Endothelial cell (in vitro differentiated cells): ENCODE measurements at regions not wholly inside any gene's neighbourhood (a gene's known extent, or its start where the extent isn't known, plus 50 kb on each side); places are given as distances from the start of the nearest gene placed in this dataset.

Experiments
- DNase-seq: peaks from one replicate; pipeline ENCODE4 v3.0.0; 2021; ENCODE audit warnings: low spot score
- H3K27ac Mint-ChIP-seq: one replicate; pipeline ENCODE4 v1.8.0; 2021; ENCODE audit warnings: mixed read lengths, inconsistent platforms; ENCODE audit not compliant: unreplicated experiment
- H3K27me3 Mint-ChIP-seq: one replicate; pipeline ENCODE4 v1.8.0; 2021; ENCODE audit warnings: mild to moderate bottlenecking, moderate library complexity, mixed read lengths, inconsistent platforms; ENCODE audit not compliant: unreplicated experiment
- H3K36me3 Mint-ChIP-seq: one replicate; pipeline ENCODE4 v1.8.0; 2021; ENCODE audit warnings: mild to moderate bottlenecking, low read depth, mixed read lengths, inconsistent platforms; ENCODE audit not compliant: unreplicated experiment
- H3K4me1 Mint-ChIP-seq: one replicate; pipeline ENCODE4 v1.8.0; 2021; ENCODE audit warnings: mild to moderate bottlenecking, mixed read lengths, inconsistent platforms; ENCODE audit not compliant: unreplicated experiment
- H3K4me3 Mint-ChIP-seq: one replicate; pipeline ENCODE4 v1.8.0; 2021; ENCODE audit warnings: mild to moderate bottlenecking, mixed read lengths, inconsistent platforms; ENCODE audit not compliant: unreplicated experiment
- H3K9me3 Mint-ChIP-seq: one replicate; pipeline ENCODE4 v1.8.0; 2021; ENCODE audit warnings: mixed read lengths, inconsistent platforms; ENCODE audit not compliant: unreplicated experiment
- TF ChIP-seq, protein P1 (sequence below): fragments of 200-600 bp; sonication (generic); IDR thresholded peaks from one replicate; pipeline ENCODE4 v1.5.0; 2021; ENCODE audit warnings: antibody characterized with exemption; ENCODE audit not compliant: unreplicated experiment

DNA sequence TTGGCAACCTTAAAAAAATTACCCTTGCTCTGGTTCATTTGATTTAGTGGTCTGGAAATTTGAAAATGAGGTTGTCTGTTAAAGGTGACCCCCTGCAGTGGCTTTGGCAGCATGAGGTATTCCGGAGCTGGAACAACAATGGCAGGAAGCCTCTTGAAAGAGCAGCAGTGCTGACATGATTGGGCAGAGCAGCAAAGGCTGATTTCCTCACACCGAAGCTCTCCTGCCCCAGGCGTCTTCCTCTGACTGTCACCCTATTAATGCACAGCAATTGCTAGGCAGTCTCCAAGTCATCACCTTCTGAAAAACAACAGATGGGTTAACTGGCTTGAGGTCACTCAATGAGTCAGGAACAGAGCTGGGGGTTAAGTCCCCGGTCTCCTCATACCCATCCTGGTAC lies 241.8 kb upstream of the MMS22L start:
- Mint-ChIP-seq H3K9me3 (no peaks in the 10 kb centered on the region), H3K36me3 (no peaks in the 10 kb centered on the region), H3K27me3 (no peaks in the 10 kb centered on the region), H3K4me3 (no peak overlapping the region), H3K27ac (peak overlapping the region; percentile 89), H3K4me1 (peaks cover 22% of the 10 kb centered on the region)
- TF ChIP-seq, protein P1, sequence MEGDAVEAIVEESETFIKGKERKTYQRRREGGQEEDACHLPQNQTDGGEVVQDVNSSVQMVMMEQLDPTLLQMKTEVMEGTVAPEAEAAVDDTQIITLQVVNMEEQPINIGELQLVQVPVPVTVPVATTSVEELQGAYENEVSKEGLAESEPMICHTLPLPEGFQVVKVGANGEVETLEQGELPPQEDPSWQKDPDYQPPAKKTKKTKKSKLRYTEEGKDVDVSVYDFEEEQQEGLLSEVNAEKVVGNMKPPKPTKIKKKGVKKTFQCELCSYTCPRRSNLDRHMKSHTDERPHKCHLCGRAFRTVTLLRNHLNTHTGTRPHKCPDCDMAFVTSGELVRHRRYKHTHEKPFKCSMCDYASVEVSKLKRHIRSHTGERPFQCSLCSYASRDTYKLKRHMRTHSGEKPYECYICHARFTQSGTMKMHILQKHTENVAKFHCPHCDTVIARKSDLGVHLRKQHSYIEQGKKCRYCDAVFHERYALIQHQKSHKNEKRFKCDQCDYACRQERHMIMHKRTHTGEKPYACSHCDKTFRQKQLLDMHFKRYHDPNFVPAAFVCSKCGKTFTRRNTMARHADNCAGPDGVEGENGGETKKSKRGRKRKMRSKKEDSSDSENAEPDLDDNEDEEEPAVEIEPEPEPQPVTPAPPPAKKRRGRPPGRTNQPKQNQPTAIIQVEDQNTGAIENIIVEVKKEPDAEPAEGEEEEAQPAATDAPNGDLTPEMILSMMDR = no peak
- DNase-seq = peak; percentile 49

GRCh38 chr6:97535800-97536199 lies 252.8 kb upstream of the MMS22L start:
- H3K27me3 Mint-ChIP-seq = no peaks in the 10 kb centered on the region
- H3K36me3 Mint-ChIP-seq = no peaks in the 10 kb centered on the region
- TF ChIP-seq, protein P1 = no peak
- no peaks in the 10 kb centered on the region for H3K9me3 Mint-ChIP-seq
- no peaks in the 10 kb centered on the region for H3K4me1 Mint-ChIP-seq
- DNase-seq = no peak
- no peak overlapping the region for H3K27ac Mint-ChIP-seq
- no peak overlapping the region for H3K4me3 Mint-ChIP-seq

DNA sequence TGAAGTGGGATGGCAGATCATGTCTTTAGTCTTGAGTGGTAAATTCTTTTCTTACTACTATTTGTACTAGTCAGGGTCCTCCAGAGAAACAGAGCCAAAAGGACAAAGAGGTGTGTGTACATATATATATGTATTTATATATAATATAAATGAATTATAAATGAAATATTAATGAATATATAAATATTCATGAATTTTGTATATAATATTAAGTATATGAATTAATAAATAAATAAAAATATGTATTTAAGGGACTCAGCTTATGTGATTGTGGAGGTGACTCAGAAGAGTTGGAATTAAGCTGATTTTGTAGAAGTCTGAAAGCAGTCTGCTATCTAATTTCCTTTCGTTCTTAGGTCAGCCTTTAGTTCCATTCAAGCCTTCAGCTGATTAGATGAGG lies 265.3 kb upstream of the MMS22L start:
- H3K27me3 Mint-ChIP-seq = no peaks in the 10 kb centered on the region
- no peak for DNase-seq
- H3K36me3 Mint-ChIP-seq = no peaks in the 10 kb centered on the region
- H3K4me1 Mint-ChIP-seq = no peaks in the 10 kb centered on the region
- H3K27ac Mint-ChIP-seq = no peak overlapping the region
- H3K9me3 Mint-ChIP-seq = no peaks in the 10 kb centered on the region
- no peak overlapping the region for H3K4me3 Mint-ChIP-seq
- TF ChIP-seq, protein P1 = no peak

DNA sequence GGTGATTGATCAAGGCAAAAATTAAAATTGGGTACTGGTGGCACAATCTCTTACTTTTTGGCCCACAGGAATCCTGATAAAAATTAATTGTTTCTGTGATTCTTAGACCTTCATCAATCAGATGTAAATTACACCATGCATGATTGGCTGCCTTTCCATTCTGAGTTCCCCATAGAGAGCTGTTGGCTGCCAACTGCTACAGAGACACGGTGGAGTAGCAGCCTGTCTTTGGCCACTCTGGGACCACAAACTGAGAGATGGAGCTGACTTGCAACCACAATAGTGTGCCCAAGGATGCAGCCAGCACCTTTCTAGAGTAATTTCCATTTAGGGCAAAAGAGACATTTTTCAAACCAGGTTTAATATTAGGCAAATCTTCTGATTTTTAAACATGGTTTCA lies 274.3 kb upstream of the MMS22L start:
- H3K27me3 Mint-ChIP-seq = peaks cover 1% of the 10 kb centered on the region
- TF ChIP-seq, protein P1 = no peak
- no peak overlapping the region for H3K4me3 Mint-ChIP-seq
- DNase-seq = no peak
- no peaks in the 10 kb centered on the region for H3K36me3 Mint-ChIP-seq
- no peaks in the 10 kb centered on the region for H3K9me3 Mint-ChIP-seq
- H3K4me1 Mint-ChIP-seq = no peaks in the 10 kb centered on the region
- H3K27ac Mint-ChIP-seq = no peak overlapping the region

DNA sequence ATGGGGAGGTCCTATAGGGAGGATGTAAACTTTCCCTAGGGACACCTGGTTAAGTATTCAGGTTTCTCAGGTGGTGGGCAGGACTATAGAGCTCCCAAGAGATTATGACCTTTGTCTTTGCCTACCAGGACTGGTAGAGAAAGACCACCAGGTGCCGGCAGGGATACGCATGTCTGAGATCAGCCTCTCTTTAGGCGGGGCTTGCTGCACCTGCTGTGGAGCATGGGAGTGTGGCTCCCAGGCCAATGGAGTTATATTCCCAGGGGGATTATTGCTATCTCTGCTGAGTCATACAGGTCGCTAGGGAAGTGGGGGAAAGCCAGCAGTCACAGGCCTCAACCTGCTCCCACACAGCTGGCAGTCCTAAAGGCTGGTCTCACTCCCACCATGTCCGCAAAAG lies 280.5 kb upstream of the MMS22L start:
- TF ChIP-seq, protein P1 = no peak
- Mint-ChIP-seq H3K4me1 (no peaks in the 10 kb centered on the region), H3K4me3 (no peak overlapping the region), H3K36me3 (no peaks in the 10 kb centered on the region), H3K27ac (no peak overlapping the region), H3K9me3 (no peaks in the 10 kb centered on the region), H3K27me3 (no peaks in the 10 kb centered on the region)
- DNase-seq = no peak
